Stimulated activated CD8-positive, alpha-beta memory T cell treated with anti-CD3 and anti-CD28 coated beads, Interleukin-4, amount 100 ng/mL, for 48 hours (primary cell): ENCODE measurements at regions not wholly inside any gene's neighbourhood (a gene's known extent, or its start where the extent isn't known, plus 50 kb on each side); places are given as distances from the start of the nearest gene placed in this dataset.
"Not testable (repeated sequence)": the region's sequence is repeated elsewhere in the genome, so short reads cannot be mapped to it uniquely, and the experiment has no call there.

Source experiments
- DNase-seq: peaks from one replicate; pipeline ENCODE4 v3.0.0-alpha.2; 2020

DNA sequence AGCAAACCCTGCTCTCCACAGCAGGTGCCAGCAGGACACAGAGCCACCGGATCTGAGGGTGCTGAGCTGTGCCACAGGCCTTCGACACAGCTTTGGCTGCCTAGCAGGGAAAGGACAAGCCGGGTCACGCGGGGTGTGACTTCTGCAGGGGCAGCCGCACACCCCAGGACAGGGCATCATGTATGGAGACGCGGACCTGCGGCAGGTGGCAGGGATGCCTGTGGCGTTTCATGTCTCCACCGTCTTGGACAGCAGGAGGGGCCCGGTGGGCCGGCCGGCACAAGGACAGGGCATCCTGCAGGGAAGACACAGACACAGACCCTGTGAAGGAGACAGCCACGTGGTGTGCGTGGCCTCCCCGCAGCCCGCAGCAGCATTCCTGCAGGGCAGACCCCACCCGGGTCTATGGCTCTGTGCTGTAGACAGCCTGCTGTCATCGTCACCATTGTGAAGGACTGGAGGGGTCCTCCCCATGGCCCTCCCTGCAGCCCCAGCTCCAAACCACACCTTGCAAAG, 109.2 kb downstream of the PDGFA start:
- DNase-seq = no peak

DNA sequence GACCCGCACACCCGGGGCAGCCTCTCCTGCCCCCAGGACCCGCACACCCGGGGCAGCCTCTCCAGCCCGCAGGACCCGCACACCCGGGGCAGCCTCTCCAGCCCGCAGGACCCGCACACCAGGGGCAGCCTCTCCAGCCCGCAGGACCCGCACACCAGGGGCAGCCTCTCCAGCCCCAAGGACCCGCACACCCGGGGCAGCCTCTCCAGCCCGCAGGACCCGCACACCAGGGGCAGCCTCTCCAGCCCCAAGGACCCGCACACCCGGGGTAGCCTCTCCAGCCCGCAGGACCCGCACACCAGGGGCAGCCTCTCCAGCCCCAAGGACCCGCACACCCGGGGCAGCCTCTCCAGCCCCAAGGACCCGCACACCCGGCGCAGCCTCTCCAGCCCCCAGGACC, 108.5 kb downstream of the PDGFA start:
- DNase-seq = not testable (repeated sequence)

DNA sequence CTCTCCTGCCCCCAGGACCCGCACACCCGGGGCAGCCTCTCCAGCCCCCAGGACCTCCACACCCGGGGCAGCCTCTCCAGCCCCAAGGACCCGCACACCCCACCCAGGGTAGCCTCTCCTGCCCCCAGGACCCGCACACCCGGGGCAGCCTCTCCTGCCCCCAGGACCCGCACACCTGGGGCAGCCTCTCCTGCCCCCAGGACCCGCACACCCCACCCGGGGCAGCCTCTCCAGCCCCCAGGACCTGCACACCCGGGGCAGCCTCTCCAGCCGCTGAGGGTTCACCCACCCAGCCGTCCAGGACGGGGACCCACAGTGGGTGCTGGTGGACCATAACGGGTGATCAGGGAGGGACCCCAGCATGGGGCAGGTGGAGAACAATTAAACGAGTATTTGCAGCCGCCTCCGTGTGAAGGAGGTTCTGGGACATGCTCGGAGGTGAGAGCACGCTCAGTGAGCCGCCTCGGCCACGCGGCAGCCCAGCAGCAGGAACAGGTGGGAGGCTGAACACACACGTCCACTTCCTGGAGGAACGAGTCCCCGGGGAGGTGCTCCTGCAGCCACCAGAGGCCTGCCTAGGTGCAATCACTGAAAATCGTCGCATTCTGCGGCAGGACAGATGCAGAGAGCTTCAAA, 107.9 kb downstream of the PDGFA start:
- no peak for DNase-seq

DNA sequence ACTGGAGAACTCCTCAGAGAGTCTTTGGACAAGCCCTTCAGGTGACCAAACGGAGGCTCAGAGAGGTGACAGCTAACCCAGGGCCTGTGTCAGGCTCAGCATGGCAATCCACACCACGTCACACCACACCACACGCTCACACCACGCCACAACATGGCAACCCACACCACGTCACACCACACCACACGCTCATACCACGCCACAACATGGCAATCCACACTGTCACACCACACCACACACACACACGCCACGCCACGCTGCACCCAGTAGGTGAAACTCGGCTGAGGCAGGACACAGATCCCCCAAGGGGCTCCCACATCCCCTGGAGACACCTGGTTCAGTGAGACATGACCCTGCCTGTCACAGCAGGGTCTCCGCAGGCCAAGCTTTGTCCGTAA, 107.3 kb downstream of the PDGFA start:
- no peak for DNase-seq

DNA sequence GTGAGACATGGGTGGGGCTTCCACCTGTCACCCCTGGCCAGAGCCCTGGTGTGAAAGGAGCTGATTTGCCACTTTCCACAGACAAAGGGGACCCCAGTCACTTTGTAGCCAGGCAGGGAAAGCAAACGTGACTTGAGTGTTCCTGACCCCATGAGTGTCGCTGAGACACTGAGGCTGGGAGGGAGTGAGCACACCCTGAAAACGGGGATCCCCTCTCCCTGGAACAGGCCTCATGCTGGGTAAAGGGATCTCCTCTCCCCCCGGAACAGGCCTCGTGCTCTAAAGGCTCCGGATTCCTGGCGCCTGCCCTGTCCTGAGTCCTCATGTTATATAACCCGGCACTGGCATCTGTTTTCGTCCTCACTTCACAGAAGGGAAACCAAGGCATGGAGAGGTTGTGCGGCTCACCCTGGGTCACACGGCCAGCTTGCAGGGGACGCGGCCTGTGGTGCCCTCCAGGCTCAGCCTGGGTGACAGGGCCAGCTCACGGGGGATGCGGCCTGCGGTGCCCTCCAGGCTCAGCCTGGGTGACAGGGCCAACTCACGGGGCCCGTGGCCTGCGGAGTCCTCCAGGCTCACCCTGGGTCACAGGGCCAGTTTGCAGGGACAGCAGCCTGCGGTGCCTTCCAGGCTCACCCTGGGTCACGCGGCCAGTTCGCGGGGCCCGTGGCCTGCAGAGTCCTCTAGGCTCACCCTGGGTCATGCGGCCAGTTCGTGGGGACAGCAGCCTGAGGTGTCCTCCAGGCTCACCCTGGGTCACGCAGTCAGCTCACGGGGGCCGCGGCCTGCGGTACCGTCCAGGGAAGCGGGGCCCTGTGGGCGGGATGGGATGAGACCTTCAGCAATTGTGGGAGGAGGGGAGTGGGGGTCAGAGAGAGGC, 104.7 kb downstream of the PDGFA start:
- no peak for DNase-seq

DNA sequence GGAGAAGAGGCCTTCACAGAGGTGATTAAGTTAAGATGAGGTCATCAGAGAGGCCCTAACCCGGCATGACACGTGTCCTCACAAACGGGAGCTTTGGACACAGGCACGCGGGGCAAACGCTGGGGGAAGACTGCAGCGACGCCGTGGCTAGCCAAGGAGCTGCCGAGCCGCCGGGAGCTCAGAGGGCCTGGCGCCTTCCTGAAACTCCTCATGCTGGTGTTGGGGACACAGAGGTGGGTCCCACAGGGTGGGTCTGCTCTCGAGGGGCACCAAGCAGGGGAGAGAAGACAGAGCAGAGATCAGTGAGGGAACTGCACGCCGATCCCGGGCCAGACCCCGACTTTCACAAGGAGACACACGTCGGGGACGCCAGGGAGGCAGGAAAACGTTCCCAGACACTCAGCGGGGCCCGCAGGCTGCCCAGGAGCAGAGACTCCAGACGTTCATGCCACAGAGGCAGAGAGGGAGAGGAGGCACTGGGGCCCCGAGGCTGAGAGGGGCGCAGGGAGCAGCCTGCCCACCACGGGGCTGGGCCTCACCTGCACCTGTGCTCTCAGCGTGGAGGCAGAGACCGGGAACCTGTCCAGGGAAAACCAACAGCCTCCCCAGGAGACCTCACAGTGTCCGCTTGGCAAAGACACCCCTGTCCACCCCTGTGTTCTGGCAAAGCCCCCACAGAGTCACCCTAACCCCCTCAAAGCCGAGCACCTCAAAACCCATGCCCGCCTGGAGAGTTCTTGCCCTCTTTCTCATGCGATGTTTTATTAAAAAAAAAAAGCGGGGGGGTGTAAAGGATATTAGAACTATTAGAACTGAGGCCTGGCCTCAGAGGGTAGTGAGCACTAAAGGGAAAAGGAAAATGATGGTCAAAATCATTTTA, 103.8 kb downstream of the PDGFA start:
- no peak for DNase-seq

DNA sequence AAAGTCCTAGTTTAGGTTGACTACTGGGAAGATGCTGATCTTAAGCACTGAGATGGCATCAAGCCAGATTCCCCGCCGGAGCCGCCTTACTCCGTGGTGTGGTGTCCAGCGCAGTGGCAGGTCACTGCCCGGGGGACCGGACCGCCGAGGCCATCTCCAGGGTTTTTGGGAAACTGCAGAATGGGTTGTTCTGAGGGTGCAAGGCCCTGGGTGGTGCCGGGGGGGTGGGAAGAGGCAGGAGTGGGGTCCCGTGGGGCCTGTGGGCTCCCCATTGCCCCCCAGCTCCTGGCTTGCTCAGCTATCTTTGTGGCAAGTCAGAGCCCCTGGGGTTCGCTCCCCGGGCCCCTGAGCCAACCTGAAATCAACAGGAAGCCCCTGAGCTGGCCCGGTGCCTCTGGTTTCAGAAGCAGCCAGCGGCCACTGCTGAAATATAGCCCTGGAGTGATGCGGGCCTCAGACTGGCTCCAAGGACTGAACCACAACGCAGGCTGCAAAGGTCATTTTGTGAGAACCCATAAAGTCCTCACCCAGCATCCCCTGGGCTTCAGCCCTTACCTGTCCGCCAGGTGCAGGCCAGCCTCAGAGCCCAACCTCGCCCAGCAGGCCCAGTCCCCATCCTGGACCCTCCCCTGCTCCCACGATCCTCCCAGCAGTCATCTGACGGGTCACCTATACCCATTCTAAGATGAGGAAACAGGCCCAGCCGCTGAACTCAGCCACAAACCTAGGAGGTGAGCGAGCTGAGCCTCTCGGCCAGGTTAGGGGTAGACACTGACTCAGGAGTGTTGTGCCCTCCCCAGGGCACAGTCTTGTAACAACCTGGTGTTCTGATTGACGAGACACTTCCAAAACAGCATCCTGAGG, 102.7 kb downstream of the PDGFA start:
- no peak for DNase-seq

DNA sequence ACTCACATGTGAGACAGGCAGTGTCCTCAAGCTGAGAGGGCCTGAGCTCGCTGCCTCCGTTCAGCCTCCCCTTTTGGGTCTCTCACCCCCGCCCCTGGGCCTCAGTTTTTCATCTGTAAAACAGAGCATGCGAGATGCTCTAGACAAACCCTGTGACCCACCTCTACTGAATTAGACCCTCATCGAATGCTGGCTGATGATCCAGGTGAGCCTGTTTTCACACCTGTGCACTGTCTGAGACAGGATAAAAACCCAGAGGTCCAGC, 102.1 kb downstream of the PDGFA start:
- DNase-seq = no peak

DNA sequence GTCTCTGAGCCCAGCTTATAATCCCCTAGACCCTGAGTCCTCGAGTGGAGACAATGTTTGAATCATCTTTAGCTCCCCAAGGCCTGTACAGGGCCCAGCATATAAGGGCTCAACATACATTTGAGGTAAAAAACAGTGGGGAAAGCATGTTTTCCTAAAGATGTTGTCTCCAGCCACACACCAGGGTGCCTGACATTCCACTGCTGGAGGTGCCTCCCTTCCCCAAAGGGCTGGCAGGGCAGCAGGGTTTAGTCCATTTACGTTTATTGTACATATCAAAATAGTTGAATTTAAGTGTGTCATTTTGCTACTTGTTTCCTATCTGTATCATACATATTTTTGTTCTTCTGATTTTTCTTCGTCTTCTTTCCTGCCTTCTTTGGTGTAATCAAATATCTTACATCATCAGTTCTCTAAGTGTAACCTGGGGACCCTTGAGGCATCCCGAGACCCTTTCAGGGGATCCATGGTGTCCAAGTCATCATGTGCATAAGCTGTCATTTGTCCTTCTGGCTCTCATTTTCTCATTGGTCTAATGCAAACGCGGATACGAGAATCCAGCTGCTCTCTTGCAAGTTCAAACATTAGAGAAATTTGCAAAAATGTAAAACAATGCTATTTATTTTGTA, 101.6 kb downstream of the PDGFA start:
- DNase-seq = no peak

DNA sequence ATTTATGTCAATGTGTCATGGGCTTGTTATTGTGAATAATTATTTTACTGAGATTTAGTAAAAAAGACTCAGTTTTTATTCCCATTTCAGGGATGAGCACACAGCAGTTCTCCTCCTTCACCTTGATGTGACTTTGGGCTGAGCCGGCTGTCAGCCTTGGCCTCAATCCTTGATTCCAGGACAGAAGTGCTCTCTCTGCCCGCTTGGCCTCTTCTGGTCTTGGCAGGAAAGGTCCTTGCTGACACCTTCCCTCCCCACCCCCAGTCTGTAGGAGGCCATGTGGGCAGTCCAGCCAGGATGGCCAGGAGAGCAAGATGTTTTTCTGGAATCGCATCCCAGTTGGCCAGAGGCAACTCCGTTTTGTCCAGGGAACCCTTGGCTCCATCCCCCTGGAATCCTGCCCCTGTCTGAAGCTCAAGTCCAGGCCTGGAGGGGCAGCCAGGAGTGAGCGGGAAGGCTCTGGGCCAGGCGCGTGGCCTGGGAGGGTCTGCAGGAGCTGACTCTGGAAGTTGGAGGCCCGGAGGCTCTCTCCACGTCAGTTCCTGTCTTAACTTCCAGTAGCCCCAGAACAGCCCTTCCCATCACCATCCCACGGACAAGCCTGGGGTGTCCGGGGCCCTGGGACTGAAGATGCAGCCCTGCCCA, 100.9 kb downstream of the PDGFA start:
- DNase-seq = no peak

DNA sequence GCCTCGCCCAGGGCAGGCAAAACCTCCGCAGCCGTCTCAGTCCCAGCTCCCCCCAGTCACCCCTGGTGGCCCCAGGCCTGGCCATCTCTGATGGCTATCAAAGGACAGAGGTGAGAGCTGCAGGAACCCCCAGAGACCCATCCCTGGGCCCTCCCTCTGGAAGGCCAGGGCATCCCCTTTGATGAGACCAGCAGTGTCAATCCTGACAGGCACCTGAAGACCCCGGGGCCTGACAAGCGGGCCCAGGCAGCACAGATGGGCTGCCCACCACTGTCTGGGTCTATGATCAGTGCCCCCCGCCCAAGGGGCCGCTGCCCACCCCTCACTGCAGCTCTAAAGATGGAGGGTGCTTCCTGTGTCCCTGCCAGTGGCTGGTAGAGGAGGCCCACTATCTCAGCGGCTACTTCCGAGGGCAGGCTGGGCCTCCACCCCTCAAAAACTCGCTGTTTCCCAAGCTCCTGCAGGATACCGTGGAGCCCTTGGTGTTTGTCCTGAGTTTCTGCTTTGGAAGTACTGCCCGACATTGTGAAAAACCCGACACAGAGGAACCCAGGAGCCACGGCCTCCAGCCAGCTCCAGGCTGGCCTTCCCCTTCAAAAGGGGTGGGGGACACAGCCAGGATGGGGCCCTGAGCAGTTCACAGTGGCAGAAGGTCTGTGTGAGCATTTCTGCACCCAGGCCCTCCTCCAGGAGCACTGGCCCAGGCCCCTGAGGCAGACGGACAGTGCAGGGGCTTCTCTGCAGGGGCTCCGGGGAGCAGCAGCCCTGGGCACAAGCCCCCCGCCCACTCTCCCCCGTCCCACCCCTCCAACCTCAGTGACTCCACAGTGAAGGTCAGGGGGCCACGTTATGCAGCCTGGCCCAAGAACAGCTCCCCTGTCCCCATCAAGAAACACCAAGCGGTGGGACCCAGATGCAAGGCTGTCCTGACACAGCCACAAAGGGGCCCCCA, 99.2 kb downstream of the PDGFA start:
- DNase-seq = no peak

DNA sequence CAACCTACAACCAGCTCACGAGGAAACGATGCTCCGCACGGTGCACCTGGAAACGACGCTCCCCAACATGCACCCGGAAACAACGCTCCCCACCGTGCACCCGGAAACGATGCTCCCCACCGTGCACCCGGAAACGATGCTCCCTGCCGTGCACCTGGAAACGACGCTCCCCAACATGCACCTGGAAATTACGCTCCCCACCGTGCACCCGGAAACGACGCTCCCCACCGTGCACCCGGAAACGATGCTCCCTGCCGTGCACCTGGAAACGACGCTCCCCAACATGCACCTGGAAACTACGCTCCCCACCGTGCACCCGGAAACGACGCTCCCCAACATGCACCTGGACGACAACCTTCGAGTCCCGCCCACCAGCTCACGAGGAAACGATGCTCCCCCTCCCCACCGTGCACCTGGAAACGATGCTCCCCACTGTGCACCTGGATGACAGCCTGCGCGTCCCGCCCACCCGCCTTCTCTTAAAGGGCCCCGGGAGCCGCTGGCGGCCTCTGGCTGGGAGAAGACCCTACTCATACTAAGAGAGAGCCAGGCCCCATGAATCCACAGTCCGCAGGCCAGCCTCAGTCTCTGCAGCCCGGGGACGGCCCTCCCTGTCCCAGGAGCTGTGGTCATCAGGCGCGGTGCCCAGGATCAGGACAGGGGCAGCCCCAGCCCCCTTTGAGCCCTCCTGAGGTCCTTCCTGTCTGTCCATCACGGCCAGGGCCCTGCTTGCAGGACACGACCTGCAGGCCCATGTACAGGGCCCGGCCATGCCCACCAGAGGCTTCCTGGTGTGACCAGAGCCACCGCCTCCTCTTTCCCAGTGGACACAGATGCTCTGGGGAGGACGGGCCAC, 98.3 kb downstream of the PDGFA start:
- DNase-seq = no peak

DNA sequence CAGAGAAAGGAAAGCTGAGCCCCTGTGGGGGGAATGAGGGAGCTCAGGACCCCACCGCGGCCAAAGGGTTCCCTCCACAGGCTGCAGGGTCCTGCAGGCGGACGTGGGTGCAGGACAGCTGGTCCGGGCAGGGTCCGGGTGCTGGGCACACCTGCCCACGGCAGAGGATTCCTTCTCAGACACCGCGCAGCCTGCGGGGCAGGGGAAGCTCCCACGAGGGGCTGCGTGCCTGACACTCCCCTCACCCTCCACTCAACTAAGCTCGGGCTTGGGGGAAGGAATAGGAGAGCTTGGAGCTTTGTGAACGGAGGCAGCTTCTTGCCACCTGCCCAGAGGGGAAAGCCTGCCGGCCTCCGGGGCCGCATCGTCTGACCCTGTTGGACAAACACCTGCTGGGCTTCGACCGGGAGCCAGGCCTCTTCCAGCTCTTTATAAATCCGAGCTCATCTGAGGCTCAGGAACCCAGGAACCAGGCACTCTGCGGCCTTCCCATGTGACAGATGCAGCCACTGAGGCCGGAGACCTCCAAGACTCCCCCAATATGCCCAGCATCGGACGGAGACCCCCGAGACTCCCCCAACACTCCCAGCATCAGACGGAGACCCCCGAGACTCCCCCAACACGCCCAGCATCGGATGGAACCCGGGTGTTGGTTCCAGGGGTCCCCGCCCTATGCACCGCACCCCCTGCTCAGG, 97.3 kb downstream of the PDGFA start:
- no peak for DNase-seq

DNA sequence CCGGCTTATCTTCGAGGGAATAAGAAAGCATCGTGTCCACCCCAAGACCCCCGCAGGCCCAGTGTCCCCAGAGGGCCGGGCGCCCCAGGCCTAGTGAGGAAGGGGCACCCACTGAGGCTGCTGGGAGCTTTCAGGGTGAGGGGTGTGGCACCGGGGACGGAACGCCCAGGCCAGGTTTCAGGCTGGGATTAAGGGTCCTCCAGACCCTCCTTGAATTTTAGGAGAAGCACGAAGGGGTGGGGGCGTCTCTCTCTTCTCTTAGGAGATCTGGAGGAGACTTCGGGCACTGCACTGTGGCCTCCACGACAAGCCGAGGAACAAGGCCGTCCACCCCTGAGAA, 96.8 kb downstream of the PDGFA start:
- no peak for DNase-seq

DNA sequence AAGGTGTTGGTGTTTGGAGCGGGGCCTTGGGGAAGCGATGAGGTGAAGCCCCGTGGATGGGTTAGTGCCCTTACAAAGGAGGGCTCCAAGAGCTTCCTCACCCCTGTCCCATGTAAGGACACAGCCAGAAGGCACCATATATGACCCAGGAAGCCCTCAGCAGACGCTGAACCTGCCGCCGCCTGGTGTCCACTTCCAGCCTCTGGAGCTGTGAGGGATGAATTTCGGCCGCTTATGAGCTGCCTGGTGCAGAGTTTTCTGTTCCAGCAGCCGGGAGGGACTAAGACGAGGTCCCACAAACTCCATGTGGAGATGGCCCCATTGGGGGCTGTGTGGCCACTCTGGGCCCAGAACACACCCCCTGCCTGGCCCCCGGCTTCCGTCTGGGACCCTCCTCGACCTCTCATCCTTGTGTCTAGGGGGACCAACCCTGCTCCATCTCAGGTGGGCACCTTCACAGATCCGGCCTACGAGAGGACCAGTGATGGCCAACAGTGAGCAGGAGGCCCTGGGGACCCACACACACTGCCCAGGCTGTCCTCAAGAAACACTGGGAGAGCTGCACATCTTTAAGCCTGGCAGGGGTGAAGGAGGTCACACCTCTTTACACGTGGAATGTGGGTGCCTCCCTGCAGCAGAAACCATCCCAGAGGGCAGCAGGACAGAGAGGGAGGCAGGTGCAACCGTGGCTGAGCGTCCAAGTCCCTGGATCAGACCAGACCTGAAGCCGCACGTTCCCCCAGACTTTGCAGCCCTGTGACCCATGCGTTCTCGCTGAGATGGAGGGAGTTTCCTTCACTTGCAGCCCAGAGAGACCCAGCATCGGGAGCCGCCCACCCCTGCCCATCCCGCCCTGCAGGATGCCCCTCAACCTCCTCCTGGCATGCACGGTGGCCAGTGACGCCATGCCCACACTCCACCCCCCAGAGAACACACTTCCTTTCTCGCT, 96.1 kb downstream of the PDGFA start:
- no peak for DNase-seq

DNA sequence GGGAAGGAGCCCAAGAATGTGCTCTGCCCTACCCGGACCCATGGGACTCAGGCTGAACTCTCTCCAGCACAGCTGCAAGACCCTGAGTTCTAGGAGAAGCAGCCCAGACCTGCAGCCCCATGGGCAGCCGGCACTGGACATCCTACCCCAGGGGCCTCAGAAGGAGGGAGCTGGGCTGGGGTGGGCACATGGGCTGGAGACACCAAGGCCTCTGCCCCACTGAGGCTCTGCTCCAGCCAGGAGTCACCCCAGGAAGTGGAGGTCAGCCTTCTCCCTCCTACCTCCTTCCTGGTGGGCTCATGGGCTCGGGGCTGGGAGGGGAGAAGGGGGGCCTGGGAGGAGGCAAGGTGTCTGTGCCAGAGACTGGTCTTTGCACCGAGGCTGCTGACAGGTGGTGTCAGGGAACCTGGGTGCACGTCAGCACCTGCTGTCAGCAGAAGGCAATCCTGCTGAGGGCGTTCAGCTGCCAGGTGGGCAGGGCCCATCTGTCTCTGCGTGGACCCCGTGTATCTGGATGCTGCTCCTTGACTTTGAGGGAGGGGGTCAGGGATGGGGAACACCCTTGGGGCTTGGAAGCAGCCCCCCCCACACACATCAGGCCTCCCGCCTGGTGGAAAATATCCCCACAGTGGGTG, 95.2 kb downstream of the PDGFA start:
- no peak for DNase-seq
